ENCODE measurements at regions not wholly inside any gene's neighbourhood (a gene's known extent, or its start where the extent isn't known, plus 50 kb on each side); places are given as distances from the start of the nearest gene placed in this dataset.

DNA sequence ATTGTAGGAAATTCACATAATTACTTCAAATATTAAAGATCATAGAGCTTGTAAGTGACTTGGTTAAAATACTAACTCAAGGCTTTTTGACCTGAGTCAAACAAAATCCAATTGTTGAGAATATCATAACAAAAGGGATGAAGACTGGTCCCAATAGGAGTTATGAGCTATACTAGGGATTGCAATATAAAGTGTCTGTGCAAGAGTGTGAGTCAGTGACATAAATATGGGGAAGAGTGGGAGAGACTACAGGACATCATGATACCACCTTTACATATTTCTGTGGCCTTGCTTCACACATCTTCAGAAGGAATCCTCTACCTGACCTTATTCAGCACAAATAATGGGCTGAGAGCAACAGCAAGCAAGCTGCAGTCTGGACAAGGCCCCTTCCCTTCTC, 180.9 kb upstream of the SLC24A2 start:
- TF ChIP-seq CTCF (IDR thresholded peaks at IDR 0.05; ENCODE audit: extremely low read depth in 1 of 2, insufficient read depth in 1 of 2, low read depth in 1 of 2, low read length in 2 of 2): no peak
- no peak for TF ChIP-seq POLR2AphosphoS5 (IDR thresholded peaks at IDR 0.05; ENCODE audit: insufficient read depth, low read depth, low read length)
- TF ChIP-seq POLR2A (IDR thresholded peaks at IDR 0.05; ENCODE audit: low read depth, low read length): no peak
- TF ChIP-seq EZH2 (IDR thresholded peaks at IDR 0.05; ENCODE audit: borderline replicate concordance, low read depth, low read length, severe bottlenecking): no peak
- no peak for TF ChIP-seq JUN (IDR thresholded peaks at IDR 0.05; ENCODE audit: borderline replicate concordance, insufficient read depth, insufficient read length, low read depth)
- TF ChIP-seq GATA2 (IDR thresholded peaks at IDR 0.05; ENCODE audit: insufficient read depth, insufficient read length, low read depth, low read length): no peak

Data from endothelial cell of umbilical vein (primary cell).